ENCODE measurements at regions not wholly inside any gene's neighbourhood (a gene's known extent, or its start where the extent isn't known, plus 50 kb on each side); places are given as distances from the start of the nearest gene placed in this dataset.

DNA sequence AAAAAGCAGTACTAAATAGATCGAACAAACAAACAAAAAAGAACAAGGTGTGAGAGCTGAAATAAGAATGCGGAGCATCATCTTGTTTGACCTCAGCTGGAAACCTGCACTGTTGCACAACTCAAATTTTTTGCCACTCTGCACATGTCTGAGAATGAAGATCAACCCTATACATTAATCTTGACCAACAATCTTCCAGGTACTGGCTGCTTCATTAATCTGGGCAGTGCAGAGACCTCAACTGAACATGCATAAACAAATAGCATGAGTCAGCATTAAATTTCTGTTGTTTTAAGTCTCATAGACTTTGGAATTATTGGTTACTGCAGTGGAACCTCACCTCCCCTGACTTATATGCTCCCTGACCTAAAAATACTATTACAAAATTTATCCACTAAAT lies 114.6 kb upstream of the FTMT start:
- no peak for DNase-seq
- Histone ChIP-seq H3F3A (replicated peaks; ENCODE audit: insufficient read depth) (no peaks in the 10 kb centered on the region), H4K20me1 (ENCODE audit: insufficient read depth) (no peaks in the 10 kb centered on the region), H3K27me3 (ENCODE audit: insufficient read depth) (no peaks in the 10 kb centered on the region), H3K9ac (no peak overlapping the region), H3K27ac (ENCODE audit: low read depth in 2 of 2, low read length in 1 of 2) (no peak overlapping the region), H3K4me2 (no peak overlapping the region), H3K9me2 (no peaks in the 10 kb centered on the region), H3K79me2 (ENCODE audit: insufficient read depth) (no peaks in the 10 kb centered on the region), H3K4me1 (ENCODE audit: control insufficient read depth in 1 of 2, insufficient read depth in 2 of 2, low read depth in 1 of 2, low read length in 1 of 2) (no peaks in the 10 kb centered on the region), H2AFZ (ENCODE audit: low read depth) (no peak overlapping the region), H3K9me3 (no peaks in the 10 kb centered on the region), H3K36me3 (replicated peaks in 1 of 2; ENCODE audit: control insufficient read depth in 1 of 2, insufficient read depth in 2 of 2, low read length in 1 of 2) (no peaks in the 10 kb centered on the region), H3K4me3 (ENCODE audit: low read depth in 2 of 2, low read length in 1 of 2) (no peak overlapping the region)
- ChIA-PET CTCF (no interaction called here), POLR2A (no interaction called here)
- WGBS (ENCODE audit: low lambda C conversion rate), result 68% methylated on average over 2 of the region's 2 CpGs
- TF ChIP-seq RAD21 (IDR thresholded peaks at IDR 0.05; ENCODE audit: low read length) (no peak), GATA2 (CRISPR knock-in tag; IDR thresholded peaks at IDR 0.05) (no peak), EZH2phosphoT487 (IDR thresholded peaks at IDR 0.05; ENCODE audit: borderline replicate concordance, low read depth) (no peak), ZBTB33 (IDR thresholded peaks at IDR 0.05; ENCODE audit: borderline replicate concordance, low read depth) (no peak), RCOR1 (IDR thresholded peaks at IDR 0.05; ENCODE audit: low read length) (no peak)
- TF ChIP-seq, protein P1, sequence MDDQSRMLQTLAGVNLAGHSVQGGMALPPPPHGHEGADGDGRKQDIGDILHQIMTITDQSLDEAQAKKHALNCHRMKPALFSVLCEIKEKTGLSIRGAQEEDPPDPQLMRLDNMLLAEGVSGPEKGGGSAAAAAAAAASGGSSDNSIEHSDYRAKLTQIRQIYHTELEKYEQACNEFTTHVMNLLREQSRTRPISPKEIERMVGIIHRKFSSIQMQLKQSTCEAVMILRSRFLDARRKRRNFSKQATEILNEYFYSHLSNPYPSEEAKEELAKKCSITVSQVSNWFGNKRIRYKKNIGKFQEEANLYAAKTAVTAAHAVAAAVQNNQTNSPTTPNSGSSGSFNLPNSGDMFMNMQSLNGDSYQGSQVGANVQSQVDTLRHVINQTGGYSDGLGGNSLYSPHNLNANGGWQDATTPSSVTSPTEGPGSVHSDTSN (IDR thresholded peaks at IDR 0.05), result no peak
- TF ChIP-seq, protein P2, sequence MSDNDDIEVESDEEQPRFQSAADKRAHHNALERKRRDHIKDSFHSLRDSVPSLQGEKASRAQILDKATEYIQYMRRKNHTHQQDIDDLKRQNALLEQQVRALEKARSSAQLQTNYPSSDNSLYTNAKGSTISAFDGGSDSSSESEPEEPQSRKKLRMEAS (IDR thresholded peaks at IDR 0.05; ENCODE audit: low read depth), result no peak

- H2AFZ ChIP-seq (ENCODE audit: low read depth), result no peak overlapping the region
- H3K9ac ChIP-seq, result no peak overlapping the region
- H3K79me2 ChIP-seq (ENCODE audit: insufficient read depth), result no peaks in the 10 kb centered on the region
- no peak overlapping the region for H3K4me3 ChIP-seq (ENCODE audit: low read depth in 2 of 2, low read length in 1 of 2)
- DNase-seq, result no peak
- no peak overlapping the region for H3K4me2 ChIP-seq
- ChIA-PET CTCF (no interaction called here), POLR2A (no interaction called here)
- no peaks in the 10 kb centered on the region for H3F3A ChIP-seq (replicated peaks; ENCODE audit: insufficient read depth)
- TF ChIP-seq FOXJ3 (CRISPR knock-in tag; IDR thresholded peaks at IDR 0.05) (no peak), RXRA (IDR thresholded peaks at IDR 0.05; ENCODE audit: borderline replicate concordance, low read depth) (no peak), TCF12 (IDR thresholded peaks at IDR 0.05) (no peak), NFIC (IDR thresholded peaks at IDR 0.05; ENCODE audit: borderline replicate concordance) (no peak), NRF1 (IDR thresholded peaks at IDR 0.05; ENCODE audit: low read depth, low read length) (no peak), USF2 (IDR thresholded peaks at IDR 0.05; ENCODE audit: borderline replicate concordance, low read depth, low read length) (no peak), FOSL2 (IDR thresholded peaks at IDR 0.05; ENCODE audit: borderline replicate concordance, low read depth) (no peak), POLR2AphosphoS5 (IDR thresholded peaks at IDR 0.05; ENCODE audit: low read depth, low read length) (no peak), RAD21 (IDR thresholded peaks at IDR 0.05; ENCODE audit: low read length) (no peak), CHD2 (IDR thresholded peaks at IDR 0.05; ENCODE audit: low read length, partially characterized antibody) (no peak), SIN3A (IDR thresholded peaks at IDR 0.05; ENCODE audit: borderline replicate concordance, low read depth, low read length) (no peak)
- H3K36me3 ChIP-seq (replicated peaks in 1 of 2; ENCODE audit: control insufficient read depth in 1 of 2, insufficient read depth in 2 of 2, low read length in 1 of 2), result no peaks in the 10 kb centered on the region
- WGBS (ENCODE audit: low lambda C conversion rate), result 58% methylated on average over 3 of the region's 3 CpGs
- H4K20me1 ChIP-seq (ENCODE audit: insufficient read depth), result no peaks in the 10 kb centered on the region
- H3K27me3 ChIP-seq (ENCODE audit: insufficient read depth), result no peaks in the 10 kb centered on the region
- H3K27ac ChIP-seq (ENCODE audit: low read depth in 2 of 2, low read length in 1 of 2), result no peak overlapping the region
- H3K9me3 ChIP-seq, result no peaks in the 10 kb centered on the region
- no peaks in the 10 kb centered on the region for H3K4me1 ChIP-seq (ENCODE audit: control insufficient read depth in 1 of 2, insufficient read depth in 2 of 2, low read depth in 1 of 2, low read length in 1 of 2)
- H3K9me2 ChIP-seq, result no peaks in the 10 kb centered on the region
Measured at GRCh38 chr5:121741156-121741555, 110.5 kb upstream of the FTMT start.

Data from SK-N-SH (cell line).